GM11168 (cell line): ENCODE measurements at regions not wholly inside any gene's neighbourhood (a gene's known extent, or its start where the extent isn't known, plus 50 kb on each side); places are given as distances from the start of the nearest gene placed in this dataset.

Experiments used
- in situ Hi-C: fragments of 300-500 bp; cut with MboI; formaldehyde crosslinking; loops from one replicate; pipeline ENCODE4 v1.12.0; 2022; ENCODE audit warnings: low sequenced_read_pairs; ENCODE audit not compliant: unreplicated experiment

GRCh38 chr3:64329037-64329436, 103.8 kb upstream of the PRICKLE2 start:
- in situ Hi-C loops = no loop called here

GRCh38 chr3:64327100-64327804, 102.0 kb upstream of the PRICKLE2 start:
- in situ Hi-C loops = no loop called here

- in situ Hi-C loops = no loop called here
Observed at GRCh38 chr3:64321747-64322146, 96.5 kb upstream of the PRICKLE2 start.

- in situ Hi-C loops = no loop called here
Observed at GRCh38 chr3:64319391-64319790, 94.1 kb upstream of the PRICKLE2 start.

GRCh38 chr3:64318668-64319271, 93.5 kb upstream of the PRICKLE2 start:
- in situ Hi-C loops = no loop called here

- in situ Hi-C loops = no loop called here
Observed at GRCh38 chr3:64318001-64318400, 92.7 kb upstream of the PRICKLE2 start.

- in situ Hi-C loops = no loop called here
Observed at GRCh38 chr3:64316971-64317370, 91.7 kb upstream of the PRICKLE2 start.

- in situ Hi-C loops = no loop called here
Observed at GRCh38 chr3:64311424-64312061, 86.3 kb upstream of the PRICKLE2 start.

- in situ Hi-C loops = no loop called here
Observed at GRCh38 chr3:64308931-64309330, 83.7 kb upstream of the PRICKLE2 start.

- in situ Hi-C loops = no loop called here
Observed at GRCh38 chr3:64306745-64307144, 81.5 kb upstream of the PRICKLE2 start.

- in situ Hi-C loops = no loop called here
Observed at GRCh38 chr3:64305731-64306130, 80.5 kb upstream of the PRICKLE2 start.

- in situ Hi-C loops = no loop called here
Observed at GRCh38 chr3:64304828-64305410, 79.7 kb upstream of the PRICKLE2 start.

GRCh38 chr3:64303881-64304280, 78.6 kb upstream of the PRICKLE2 start:
- in situ Hi-C loops = no loop called here

- in situ Hi-C loops = no loop called here
Observed at GRCh38 chr3:64303401-64303800, 78.1 kb upstream of the PRICKLE2 start.

GRCh38 chr3:64301476-64301875, 76.2 kb upstream of the PRICKLE2 start:
- in situ Hi-C loops = no loop called here

GRCh38 chr3:64300790-64301423, 75.6 kb upstream of the PRICKLE2 start:
- in situ Hi-C loops = no loop called here

GRCh38 chr3:64299206-64299605, 73.9 kb upstream of the PRICKLE2 start:
- in situ Hi-C loops = no loop called here

- in situ Hi-C loops = no loop called here
Observed at GRCh38 chr3:64297563-64297962, 72.3 kb upstream of the PRICKLE2 start.

- in situ Hi-C loops = no loop called here
Observed at GRCh38 chr3:64295594-64295993, 70.3 kb upstream of the PRICKLE2 start.

- in situ Hi-C loops = no loop called here
Observed at GRCh38 chr3:64294771-64295170, 69.5 kb upstream of the PRICKLE2 start.

- in situ Hi-C loops = no loop called here
Observed at GRCh38 chr3:64293121-64293520, 67.9 kb upstream of the PRICKLE2 start.
